Endothelial cell (in vitro differentiated cells): ENCODE measurements at regions not wholly inside any gene's neighbourhood (a gene's known extent, or its start where the extent isn't known, plus 50 kb on each side); places are given as distances from the start of the nearest gene placed in this dataset.

ENCODE experiments used
- DNase-seq: peaks from one replicate; pipeline ENCODE4 v3.0.0; 2021; ENCODE audit warnings: low spot score
- H3K27ac Mint-ChIP-seq: one replicate; pipeline ENCODE4 v1.8.0; 2021; ENCODE audit warnings: mixed read lengths, inconsistent platforms; ENCODE audit not compliant: unreplicated experiment
- H3K27me3 Mint-ChIP-seq: one replicate; pipeline ENCODE4 v1.8.0; 2021; ENCODE audit warnings: mild to moderate bottlenecking, moderate library complexity, mixed read lengths, inconsistent platforms; ENCODE audit not compliant: unreplicated experiment
- H3K36me3 Mint-ChIP-seq: one replicate; pipeline ENCODE4 v1.8.0; 2021; ENCODE audit warnings: mild to moderate bottlenecking, low read depth, mixed read lengths, inconsistent platforms; ENCODE audit not compliant: unreplicated experiment
- H3K4me1 Mint-ChIP-seq: one replicate; pipeline ENCODE4 v1.8.0; 2021; ENCODE audit warnings: mild to moderate bottlenecking, mixed read lengths, inconsistent platforms; ENCODE audit not compliant: unreplicated experiment
- H3K4me3 Mint-ChIP-seq: one replicate; pipeline ENCODE4 v1.8.0; 2021; ENCODE audit warnings: mild to moderate bottlenecking, mixed read lengths, inconsistent platforms; ENCODE audit not compliant: unreplicated experiment
- H3K9me3 Mint-ChIP-seq: one replicate; pipeline ENCODE4 v1.8.0; 2021; ENCODE audit warnings: mixed read lengths, inconsistent platforms; ENCODE audit not compliant: unreplicated experiment
- TF ChIP-seq, protein P1 (sequence below): fragments of 200-600 bp; sonication (generic); IDR thresholded peaks from one replicate; pipeline ENCODE4 v1.5.0; 2021; ENCODE audit warnings: antibody characterized with exemption; ENCODE audit not compliant: unreplicated experiment

DNA sequence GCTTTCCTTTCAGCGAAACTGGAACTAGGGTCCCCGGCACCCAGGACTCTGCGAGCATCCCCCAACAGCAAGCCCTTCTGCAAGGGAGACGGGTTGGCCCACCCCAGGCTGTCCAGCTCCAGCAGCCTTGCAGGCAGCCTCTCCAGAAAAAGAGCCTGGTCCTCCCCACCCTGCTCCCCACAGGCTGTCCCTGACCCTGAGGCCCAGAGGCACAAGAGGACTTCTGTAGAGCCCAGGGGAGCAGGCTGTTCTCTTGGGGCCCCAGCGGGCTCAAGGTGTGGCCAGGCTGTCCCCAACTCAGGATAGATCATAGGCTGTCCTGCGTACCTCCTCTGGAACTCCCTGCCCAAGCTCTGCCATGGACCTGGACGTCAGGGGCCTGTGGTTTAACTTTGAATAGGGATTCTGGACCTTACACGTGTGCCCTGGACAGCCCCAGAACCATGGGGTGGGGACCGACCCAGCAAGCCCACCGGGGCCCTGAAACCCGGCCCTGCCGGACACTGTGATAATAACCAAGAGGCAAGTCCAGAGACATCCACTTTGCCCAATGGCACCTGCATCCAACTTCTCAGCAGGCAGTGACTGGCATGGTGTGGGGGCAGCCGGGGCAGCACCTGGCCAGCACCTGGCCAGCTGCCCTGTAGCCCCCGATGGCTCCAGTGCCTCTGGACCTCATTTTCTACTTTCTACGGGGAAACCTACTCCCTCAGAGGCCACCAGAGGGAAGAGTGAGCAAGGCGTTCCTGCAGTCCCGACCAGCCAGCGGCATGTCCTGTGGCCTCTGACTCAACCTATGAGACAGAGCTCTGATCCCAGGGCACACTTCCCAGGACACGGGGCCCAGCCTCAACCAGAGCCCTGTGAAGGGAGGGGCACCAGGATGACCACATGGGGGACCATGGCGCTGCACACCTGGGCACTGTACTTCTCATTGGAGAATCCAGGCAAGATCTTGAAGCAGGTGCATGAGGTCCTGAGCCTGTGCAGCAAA, 50.9 kb upstream of the TPM4 start:
- no peaks in the 10 kb centered on the region for H3K4me1 Mint-ChIP-seq
- TF ChIP-seq, protein P1, sequence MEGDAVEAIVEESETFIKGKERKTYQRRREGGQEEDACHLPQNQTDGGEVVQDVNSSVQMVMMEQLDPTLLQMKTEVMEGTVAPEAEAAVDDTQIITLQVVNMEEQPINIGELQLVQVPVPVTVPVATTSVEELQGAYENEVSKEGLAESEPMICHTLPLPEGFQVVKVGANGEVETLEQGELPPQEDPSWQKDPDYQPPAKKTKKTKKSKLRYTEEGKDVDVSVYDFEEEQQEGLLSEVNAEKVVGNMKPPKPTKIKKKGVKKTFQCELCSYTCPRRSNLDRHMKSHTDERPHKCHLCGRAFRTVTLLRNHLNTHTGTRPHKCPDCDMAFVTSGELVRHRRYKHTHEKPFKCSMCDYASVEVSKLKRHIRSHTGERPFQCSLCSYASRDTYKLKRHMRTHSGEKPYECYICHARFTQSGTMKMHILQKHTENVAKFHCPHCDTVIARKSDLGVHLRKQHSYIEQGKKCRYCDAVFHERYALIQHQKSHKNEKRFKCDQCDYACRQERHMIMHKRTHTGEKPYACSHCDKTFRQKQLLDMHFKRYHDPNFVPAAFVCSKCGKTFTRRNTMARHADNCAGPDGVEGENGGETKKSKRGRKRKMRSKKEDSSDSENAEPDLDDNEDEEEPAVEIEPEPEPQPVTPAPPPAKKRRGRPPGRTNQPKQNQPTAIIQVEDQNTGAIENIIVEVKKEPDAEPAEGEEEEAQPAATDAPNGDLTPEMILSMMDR, result no peak
- H3K36me3 Mint-ChIP-seq, result no peaks in the 10 kb centered on the region
- DNase-seq, result peak; percentile 15
- no peak overlapping the region for H3K27ac Mint-ChIP-seq
- no peak overlapping the region for H3K4me3 Mint-ChIP-seq
- peaks cover 17% of the 10 kb centered on the region for H3K9me3 Mint-ChIP-seq
- H3K27me3 Mint-ChIP-seq, result peaks cover 9% of the 10 kb centered on the region

DNA sequence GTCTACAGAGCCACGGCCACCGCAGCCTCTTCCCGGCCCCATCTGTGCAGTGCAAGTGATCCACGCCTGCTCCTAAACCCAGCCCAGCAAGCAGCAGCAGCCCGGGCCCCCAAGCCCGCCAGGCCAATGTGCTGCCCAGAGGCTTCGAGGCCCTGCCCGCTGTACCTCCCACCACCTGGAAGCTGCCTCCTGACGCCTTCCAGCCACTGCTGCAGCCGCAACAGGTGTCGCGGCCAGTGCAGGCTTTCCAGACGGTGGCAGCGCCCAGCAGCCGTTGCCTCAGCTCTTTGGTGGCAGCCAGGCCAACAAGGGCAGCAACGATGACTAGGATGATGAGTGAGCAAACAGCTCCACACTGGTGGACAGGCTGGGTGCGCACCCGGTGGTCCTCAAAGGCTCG, 50.2 kb upstream of the TPM4 start:
- no peak for DNase-seq
- H3K27me3 Mint-ChIP-seq, result peaks cover 7% of the 10 kb centered on the region
- no peaks in the 10 kb centered on the region for H3K36me3 Mint-ChIP-seq
- H3K4me1 Mint-ChIP-seq, result no peaks in the 10 kb centered on the region
- H3K27ac Mint-ChIP-seq, result no peak overlapping the region
- TF ChIP-seq, protein P1, result no peak
- no peak overlapping the region for H3K4me3 Mint-ChIP-seq
- H3K9me3 Mint-ChIP-seq, result peaks cover 17% of the 10 kb centered on the region
